H1 (cell line): ENCODE measurements at regions not wholly inside any gene's neighbourhood (a gene's known extent, or its start where the extent isn't known, plus 50 kb on each side); places are given as distances from the start of the nearest gene placed in this dataset.

Experiments
- BRCA1 ChIP-seq: IDR thresholded peaks from 2 replicates; pipeline ENCODE4 v1.6.1; 2012; ENCODE audit warnings: low read depth, low read length, improper control_type of control experiment
- CHD1 ChIP-seq: IDR thresholded peaks from 2 replicates; pipeline ENCODE4 v1.6.1; 2012; ENCODE audit warnings: low read depth, low read length, improper control_type of control experiment
- POLR2A ChIP-seq, 2 experiments: IDR thresholded peaks; 1 replicate in 1 of 2; 2 replicates in 1 of 2; pipeline ENCODE4 v1.6.1; 2011; ENCODE audit warnings: low read depth in 2 of 2, low read length in 2 of 2, mild to moderate bottlenecking in 2 of 2; ENCODE audit errors: control extremely low read depth in 1 of 2
- POLR2AphosphoS5 ChIP-seq: IDR thresholded peaks from 2 replicates; pipeline ENCODE4 v1.6.1; 2011; ENCODE audit warnings: low read depth, low read length
- RFX5 ChIP-seq: IDR thresholded peaks from 2 replicates; pipeline ENCODE4 v1.6.1; 2011; ENCODE audit warnings: low read depth, low read length, improper control_type of control experiment, borderline replicate concordance
- RXRA ChIP-seq: IDR thresholded peaks from 2 replicates; pipeline ENCODE4 v1.6.1; 2011; ENCODE audit warnings: low read depth, mild to moderate bottlenecking, low read length, moderate library complexity; ENCODE audit not compliant: insufficient read depth
- SP2 ChIP-seq: IDR thresholded peaks from 2 replicates; pipeline ENCODE4 v1.6.1; 2012; ENCODE audit warnings: mild to moderate bottlenecking, low read length, inconsistent platforms
- TCF12 ChIP-seq: IDR thresholded peaks from 2 replicates; pipeline ENCODE4 v1.6.1; 2011; ENCODE audit warnings: low read depth, mild to moderate bottlenecking, low read length
- TF ChIP-seq, protein P1 (sequence below): IDR thresholded peaks from 2 replicates; pipeline ENCODE4 v1.6.1; 2012; ENCODE audit warnings: inconsistent platforms
- TF ChIP-seq, protein P2 (sequence below), 3 experiments: IDR thresholded peaks; 1 replicate in 2 of 3; 2 replicates in 1 of 3; pipeline versions ENCODE4 v1.5.1 to v1.6.1; 2011; ENCODE audit warnings: low read length in 3 of 3, mild to moderate bottlenecking in 3 of 3, inconsistent platforms in 2 of 3, low read depth in 1 of 3, moderate library complexity in 1 of 3; ENCODE audit not compliant: insufficient read depth in 1 of 3; ENCODE audit errors: control extremely low read depth in 1 of 3
- TF ChIP-seq, protein P3 (sequence below): IDR thresholded peaks from 2 replicates; pipeline ENCODE4 v1.6.1; 2011; ENCODE audit warnings: low read depth, mild to moderate bottlenecking, low read length; ENCODE audit not compliant: insufficient read depth

DNA sequence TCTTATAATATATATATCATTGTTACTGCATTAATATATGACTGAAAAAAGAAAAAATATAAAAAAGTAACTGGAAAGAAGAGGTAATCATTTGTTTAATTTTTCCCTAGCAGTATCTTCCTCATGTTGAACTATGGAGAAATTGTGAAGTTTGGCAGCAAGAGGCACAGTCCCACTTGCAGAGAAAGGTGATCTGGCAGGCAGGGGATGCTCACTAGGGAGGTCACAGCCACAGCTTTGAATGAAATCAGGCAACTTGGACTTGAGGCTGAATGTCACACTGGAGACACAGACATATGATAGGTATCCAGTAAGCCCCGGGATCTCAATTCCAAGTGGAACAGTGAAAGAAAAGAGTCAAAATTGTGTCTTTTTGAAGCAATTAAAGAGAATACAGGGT, 149.9 kb upstream of the RORA start:
- TF ChIP-seq, protein P1, sequence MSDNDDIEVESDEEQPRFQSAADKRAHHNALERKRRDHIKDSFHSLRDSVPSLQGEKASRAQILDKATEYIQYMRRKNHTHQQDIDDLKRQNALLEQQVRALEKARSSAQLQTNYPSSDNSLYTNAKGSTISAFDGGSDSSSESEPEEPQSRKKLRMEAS, result no peak
- TF ChIP-seq RFX5 (no peak), BRCA1 (no peak), CHD1 (no peak), RXRA (no peak), SP2 (no peak), POLR2AphosphoS5 (no peak), POLR2A (IDR thresholded peaks at IDR 0.05; ENCODE audit: control extremely low read depth in 1 of 2, low read depth in 2 of 2, low read length in 2 of 2) (no peak), TCF12 (no peak)
- TF ChIP-seq, protein P2, sequence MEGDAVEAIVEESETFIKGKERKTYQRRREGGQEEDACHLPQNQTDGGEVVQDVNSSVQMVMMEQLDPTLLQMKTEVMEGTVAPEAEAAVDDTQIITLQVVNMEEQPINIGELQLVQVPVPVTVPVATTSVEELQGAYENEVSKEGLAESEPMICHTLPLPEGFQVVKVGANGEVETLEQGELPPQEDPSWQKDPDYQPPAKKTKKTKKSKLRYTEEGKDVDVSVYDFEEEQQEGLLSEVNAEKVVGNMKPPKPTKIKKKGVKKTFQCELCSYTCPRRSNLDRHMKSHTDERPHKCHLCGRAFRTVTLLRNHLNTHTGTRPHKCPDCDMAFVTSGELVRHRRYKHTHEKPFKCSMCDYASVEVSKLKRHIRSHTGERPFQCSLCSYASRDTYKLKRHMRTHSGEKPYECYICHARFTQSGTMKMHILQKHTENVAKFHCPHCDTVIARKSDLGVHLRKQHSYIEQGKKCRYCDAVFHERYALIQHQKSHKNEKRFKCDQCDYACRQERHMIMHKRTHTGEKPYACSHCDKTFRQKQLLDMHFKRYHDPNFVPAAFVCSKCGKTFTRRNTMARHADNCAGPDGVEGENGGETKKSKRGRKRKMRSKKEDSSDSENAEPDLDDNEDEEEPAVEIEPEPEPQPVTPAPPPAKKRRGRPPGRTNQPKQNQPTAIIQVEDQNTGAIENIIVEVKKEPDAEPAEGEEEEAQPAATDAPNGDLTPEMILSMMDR (IDR thresholded peaks at IDR 0.05; ENCODE audit: control extremely low read depth in 1 of 3, insufficient read depth in 1 of 3, low read depth in 1 of 3, low read length in 3 of 3), result no peak
- TF ChIP-seq, protein P3, sequence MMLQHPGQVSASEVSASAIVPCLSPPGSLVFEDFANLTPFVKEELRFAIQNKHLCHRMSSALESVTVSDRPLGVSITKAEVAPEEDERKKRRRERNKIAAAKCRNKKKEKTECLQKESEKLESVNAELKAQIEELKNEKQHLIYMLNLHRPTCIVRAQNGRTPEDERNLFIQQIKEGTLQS, result no peak
